Endodermal cell (in vitro differentiated cells): ENCODE measurements at regions not wholly inside any gene's neighbourhood (a gene's known extent, or its start where the extent isn't known, plus 50 kb on each side); places are given as distances from the start of the nearest gene placed in this dataset.

ENCODE experiments used
- DNase-seq: peaks from one replicate; pipeline ENCODE4 v3.0.0-alpha.2; 2017
- H3K27ac ChIP-seq: 2 replicates; pipeline ENCODE4 v1.5.1; 2013; ENCODE audit warnings: mild to moderate bottlenecking, low read depth, low read length, moderate library complexity
- H3K27me3 ChIP-seq: 2 replicates; pipeline ENCODE4 v1.6.1; 2013; ENCODE audit warnings: mild to moderate bottlenecking, low read length, moderate library complexity; ENCODE audit not compliant: insufficient read depth, control insufficient read depth, poor library complexity, severe bottlenecking
- H3K36me3 ChIP-seq: 2 replicates; pipeline ENCODE4 v1.7.0; 2013; ENCODE audit warnings: mild to moderate bottlenecking, low read length, moderate library complexity; ENCODE audit not compliant: control insufficient read depth, insufficient read depth
- H3K4me1 ChIP-seq: one replicate; pipeline ENCODE4 v1.7.0; 2013; ENCODE audit warnings: low read length; ENCODE audit not compliant: control insufficient read depth, insufficient read depth
- H3K4me3 ChIP-seq: 2 replicates; pipeline ENCODE4 v1.5.1; 2013; ENCODE audit warnings: mild to moderate bottlenecking, low read length, moderate library complexity
- H3K9ac ChIP-seq: 2 replicates; pipeline ENCODE4 v1.6.1; 2013; ENCODE audit warnings: mild to moderate bottlenecking, low read length, moderate library complexity; ENCODE audit not compliant: poor library complexity, severe bottlenecking; ENCODE audit errors: extremely low read depth
- H3K9me3 ChIP-seq: 2 replicates; pipeline ENCODE4 v1.6.1; 2013; ENCODE audit warnings: mild to moderate bottlenecking, low read length, moderate library complexity; ENCODE audit not compliant: control insufficient read depth
- H3K27ac Mint-ChIP-seq: 2 replicates; pipeline ENCODE4 v1.8.0; 2020; ENCODE audit warnings: mixed read lengths
- H3K27me3 Mint-ChIP-seq: 2 replicates; pipeline ENCODE4 v1.8.0; 2021; ENCODE audit warnings: mild to moderate bottlenecking, mixed read lengths; ENCODE audit not compliant: insufficient read depth
- H3K36me3 Mint-ChIP-seq: 2 replicates; pipeline ENCODE4 v1.8.0; 2020; ENCODE audit warnings: low read depth, mixed read lengths
- H3K4me1 Mint-ChIP-seq: 2 replicates; pipeline ENCODE4 v1.8.0; 2020; ENCODE audit warnings: mixed read lengths
- H3K4me3 Mint-ChIP-seq: 2 replicates; pipeline ENCODE4 v1.8.0; 2020; ENCODE audit warnings: mild to moderate bottlenecking, moderate library complexity, mixed read lengths
- H3K9me3 Mint-ChIP-seq: 2 replicates; pipeline ENCODE4 v1.8.0; 2020; ENCODE audit warnings: mild to moderate bottlenecking, mixed read lengths
- WGBS, 2 experiments: methylation state at CpG; one replicate each; pipeline versions ENCODE4 v1.1.5 to v1.1.7; 2013; ENCODE audit warnings: missing lambda C conversion rate in 2 of 2, mixed read lengths in 1 of 2; ENCODE audit not compliant: insufficient coverage in 1 of 2, insufficient read length in 1 of 2; 5-methylcytosine and 5-hydroxymethylcytosine counted together
- TF ChIP-seq, protein P1 (sequence below): fragments of 200-600 bp; sonication (generic); conservative IDR thresholded peaks from 2 replicates; pipeline ENCODE4 v1.5.0; 2021; ENCODE audit warnings: antibody characterized with exemption, mild to moderate bottlenecking

DNA sequence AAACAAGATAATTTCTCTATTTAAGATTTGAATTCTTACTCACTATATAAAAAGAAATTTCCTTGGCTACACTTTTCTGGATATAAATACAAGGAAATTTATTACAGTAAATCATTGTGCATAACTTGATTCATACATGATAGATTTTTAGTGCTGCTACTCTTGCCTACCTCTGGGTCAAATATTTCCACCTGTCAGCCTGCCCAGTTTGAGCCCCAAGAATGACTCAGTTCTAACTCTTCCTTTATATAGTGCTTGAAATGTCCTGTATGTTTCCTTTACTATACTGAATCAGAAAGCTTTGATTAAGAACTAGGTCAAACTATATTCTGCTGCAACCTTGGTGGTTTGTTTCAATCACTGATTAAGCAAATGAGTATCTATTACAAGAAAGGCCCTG lies 147.4 kb upstream of the FTMT start:
- Mint-ChIP-seq H3K27ac (no peak overlapping the region), H3K4me3 (no peak overlapping the region), H3K9me3 (no peaks in the 10 kb centered on the region), H3K36me3 (no peaks in the 10 kb centered on the region), H3K27me3 (no peaks in the 10 kb centered on the region), H3K4me1 (no peaks in the 10 kb centered on the region)
- Histone ChIP-seq H3K27ac (no peak overlapping the region), H3K27me3 (no peaks in the 10 kb centered on the region), H3K36me3 (no peaks in the 10 kb centered on the region), H3K9ac (no peak overlapping the region), H3K9me3 (no peaks in the 10 kb centered on the region), H3K4me3 (no peak overlapping the region), H3K4me1 (no peaks in the 10 kb centered on the region)
- TF ChIP-seq, protein P1, sequence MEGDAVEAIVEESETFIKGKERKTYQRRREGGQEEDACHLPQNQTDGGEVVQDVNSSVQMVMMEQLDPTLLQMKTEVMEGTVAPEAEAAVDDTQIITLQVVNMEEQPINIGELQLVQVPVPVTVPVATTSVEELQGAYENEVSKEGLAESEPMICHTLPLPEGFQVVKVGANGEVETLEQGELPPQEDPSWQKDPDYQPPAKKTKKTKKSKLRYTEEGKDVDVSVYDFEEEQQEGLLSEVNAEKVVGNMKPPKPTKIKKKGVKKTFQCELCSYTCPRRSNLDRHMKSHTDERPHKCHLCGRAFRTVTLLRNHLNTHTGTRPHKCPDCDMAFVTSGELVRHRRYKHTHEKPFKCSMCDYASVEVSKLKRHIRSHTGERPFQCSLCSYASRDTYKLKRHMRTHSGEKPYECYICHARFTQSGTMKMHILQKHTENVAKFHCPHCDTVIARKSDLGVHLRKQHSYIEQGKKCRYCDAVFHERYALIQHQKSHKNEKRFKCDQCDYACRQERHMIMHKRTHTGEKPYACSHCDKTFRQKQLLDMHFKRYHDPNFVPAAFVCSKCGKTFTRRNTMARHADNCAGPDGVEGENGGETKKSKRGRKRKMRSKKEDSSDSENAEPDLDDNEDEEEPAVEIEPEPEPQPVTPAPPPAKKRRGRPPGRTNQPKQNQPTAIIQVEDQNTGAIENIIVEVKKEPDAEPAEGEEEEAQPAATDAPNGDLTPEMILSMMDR: no peak
- DNase-seq: no peak

DNA sequence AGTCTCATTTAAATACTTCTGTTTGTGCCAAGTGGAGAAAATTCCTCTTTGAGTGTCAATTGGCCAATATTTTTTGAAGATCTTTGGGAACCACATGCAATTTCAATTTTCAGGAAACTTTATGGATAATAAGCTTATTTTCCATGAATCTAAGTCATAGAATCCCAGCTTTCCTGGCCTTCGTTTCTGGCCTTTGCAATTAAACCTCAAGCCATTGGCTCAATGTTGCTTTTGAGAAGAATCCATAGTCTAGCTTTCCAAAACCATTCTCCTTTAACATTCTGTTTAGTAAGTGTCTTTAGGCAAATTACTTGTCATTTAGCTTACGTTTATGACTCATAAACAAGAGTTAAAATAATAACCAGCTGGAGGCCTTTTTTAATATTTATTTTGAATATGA lies 145.0 kb upstream of the FTMT start:
- H3K36me3 Mint-ChIP-seq: no peaks in the 10 kb centered on the region
- no peak for DNase-seq

DNA sequence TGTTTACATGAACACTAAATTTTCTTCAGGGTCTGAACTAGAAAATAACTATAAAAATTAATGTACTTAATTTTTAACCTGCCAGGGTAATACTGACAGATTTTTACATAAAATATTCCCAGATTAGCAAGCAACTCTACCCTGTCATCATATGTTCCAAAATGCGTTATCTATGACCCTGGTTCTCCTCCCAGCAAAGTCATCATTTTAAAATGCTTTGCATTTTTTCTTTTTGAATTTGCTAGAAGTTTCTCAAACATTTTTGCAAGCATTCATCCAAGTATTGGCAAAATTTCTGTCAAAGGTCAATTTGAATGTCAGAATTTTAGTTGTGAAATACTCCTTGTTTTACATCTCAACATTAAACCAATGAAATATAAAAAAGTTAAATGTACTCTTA lies 144.5 kb upstream of the FTMT start:
- Histone ChIP-seq H3K4me3 (no peak overlapping the region), H3K9ac (no peak overlapping the region), H3K27ac (no peak overlapping the region), H3K27me3 (no peaks in the 10 kb centered on the region), H3K4me1 (no peaks in the 10 kb centered on the region), H3K36me3 (no peaks in the 10 kb centered on the region), H3K9me3 (no peaks in the 10 kb centered on the region)
- H3K4me1 Mint-ChIP-seq: no peaks in the 10 kb centered on the region
- H3K27ac Mint-ChIP-seq: no peak overlapping the region
- H3K9me3 Mint-ChIP-seq: no peaks in the 10 kb centered on the region
- no peaks in the 10 kb centered on the region for H3K36me3 Mint-ChIP-seq
- TF ChIP-seq, protein P1: no peak
- H3K27me3 Mint-ChIP-seq: no peaks in the 10 kb centered on the region
- 88 to 89% methylated on average over 1 of the region's 1 CpG for WGBS, 2 experiments
- H3K4me3 Mint-ChIP-seq: no peak overlapping the region
- no peak for DNase-seq

More for the DNA sequence above, 145.0 kb upstream of the FTMT start:
- 65% methylated on average over 2 of the region's 2 CpGs; no CpG with 5 or more reads in 1 of the 2 experiments for WGBS, 2 experiments
- Mint-ChIP-seq H3K27ac (no peak overlapping the region), H3K9me3 (no peaks in the 10 kb centered on the region), H3K27me3 (no peaks in the 10 kb centered on the region), H3K4me3 (no peak overlapping the region), H3K4me1 (no peaks in the 10 kb centered on the region)
- Histone ChIP-seq H3K36me3 (no peaks in the 10 kb centered on the region), H3K27ac (no peak overlapping the region), H3K4me3 (no peak overlapping the region), H3K9ac (no peak overlapping the region), H3K9me3 (no peaks in the 10 kb centered on the region), H3K27me3 (no peaks in the 10 kb centered on the region), H3K4me1 (no peaks in the 10 kb centered on the region)
- TF ChIP-seq, protein P1: no peak
